ENCODE measurements at regions not wholly inside any gene's neighbourhood (a gene's known extent, or its start where the extent isn't known, plus 50 kb on each side); places are given as distances from the start of the nearest gene placed in this dataset.

- H3K4me1 ChIP-seq (replicated peaks in 1 of 2; ENCODE audit: control insufficient read depth in 2 of 2, insufficient read depth in 2 of 2, low read length in 2 of 2): no peaks in the 10 kb centered on the region
- no peak overlapping the region for H3K9ac ChIP-seq (ENCODE audit: insufficient read depth in 1 of 2, low read depth in 2 of 2, low read length in 2 of 2)
- H3K79me2 ChIP-seq (ENCODE audit: control insufficient read depth, insufficient read depth, low read length): no peaks in the 10 kb centered on the region
- 2% methylated on average over 3 of the region's 3 CpGs for WGBS (ENCODE audit: insufficient coverage, low coverage, missing lambda C conversion rate)
- no peak overlapping the region for H3K4me3 ChIP-seq
- H3K4me2 ChIP-seq (ENCODE audit: insufficient read depth, low read length): no peak overlapping the region
- H3K27ac ChIP-seq (ENCODE audit: extremely low read depth, low read depth, low read length): no peak overlapping the region
- ATAC-seq (no peak), DNase-seq (ENCODE audit: extremely low read depth in 1 of 4, low spot score in 3 of 4) (no peak), FAIRE-seq (no peak)
- no peaks in the 10 kb centered on the region for H4K20me1 ChIP-seq (replicated peaks; ENCODE audit: control insufficient read depth, insufficient read depth, low read length)
- CTCF ChIA-PET (ENCODE audit: low intra/inter-chr PET ratio): no interaction called here
- TF ChIP-seq ZFP91 (CRISPR knock-in tag; IDR thresholded peaks at IDR 0.05) (no peak), HNRNPUL1 (IDR thresholded peaks at IDR 0.05; ENCODE audit: low read length) (no peak), ZFP30 (CRISPR knock-in tag; IDR thresholded peaks at IDR 0.05; ENCODE audit: borderline replicate concordance) (no peak), GATAD2A (IDR thresholded peaks at IDR 0.05) (no peak)
- POLR2A ChIA-PET: no interaction called here
- intact Hi-C loops (cut with micrococcal nuclease): no loop called here
- no peaks in the 10 kb centered on the region for H3K36me3 ChIP-seq (ENCODE audit: control insufficient read depth, insufficient read depth, low read length)
- in situ Hi-C loops (cut with MboI): no loop called here
- H3K27me3 ChIP-seq (ENCODE audit: control insufficient read depth in 2 of 2, insufficient read depth in 2 of 2, low read length in 2 of 2): no peaks in the 10 kb centered on the region
- no peaks in the 10 kb centered on the region for H3K9me3 ChIP-seq (replicated peaks; ENCODE audit: control insufficient read depth, insufficient read depth, low read depth, low read length)
- H2AFZ ChIP-seq (ENCODE audit: low read depth, low read length): no peak overlapping the region
- no peaks in the 10 kb centered on the region for H3K9me1 ChIP-seq (ENCODE audit: control insufficient read depth, insufficient read depth, low read length)
- BruUV-seq (replicated peaks): no TSS peak
Measured at GRCh38 chr1:191145834-191146233, 668.2 kb upstream of the BRINP3 start.

GRCh38 chr1:191151321-191151807, 673.7 kb upstream of the BRINP3 start:
- H3K36me3 ChIP-seq (ENCODE audit: control insufficient read depth, insufficient read depth, low read length): no peaks in the 10 kb centered on the region
- H3K4me2 ChIP-seq (ENCODE audit: insufficient read depth, low read length): no peak overlapping the region
- CTCF ChIA-PET (ENCODE audit: low intra/inter-chr PET ratio): no interaction called here
- H3K4me3 ChIP-seq: no peak overlapping the region
- H3K27me3 ChIP-seq (ENCODE audit: control insufficient read depth in 2 of 2, insufficient read depth in 2 of 2, low read length in 2 of 2): no peaks in the 10 kb centered on the region
- no peak overlapping the region for H3K27ac ChIP-seq (ENCODE audit: extremely low read depth, low read depth, low read length)
- no TSS peak for BruUV-seq (replicated peaks)
- H2AFZ ChIP-seq (ENCODE audit: low read depth, low read length): peak overlapping the region; percentile 7; the same call in 1 of the 2 replicates
- H4K20me1 ChIP-seq (replicated peaks; ENCODE audit: control insufficient read depth, insufficient read depth, low read length): no peaks in the 10 kb centered on the region
- ATAC-seq (no peak), DNase-seq (ENCODE audit: extremely low read depth in 1 of 4, low spot score in 3 of 4) (no peak), FAIRE-seq (no peak)
- H3K79me2 ChIP-seq (ENCODE audit: control insufficient read depth, insufficient read depth, low read length): no peaks in the 10 kb centered on the region
- no peak overlapping the region for H3K9ac ChIP-seq (ENCODE audit: insufficient read depth in 1 of 2, low read depth in 2 of 2, low read length in 2 of 2)
- 29% methylated on average over 28 of the region's 39 CpGs for WGBS (ENCODE audit: insufficient coverage, low coverage, missing lambda C conversion rate)
- no peaks in the 10 kb centered on the region for H3K9me1 ChIP-seq (ENCODE audit: control insufficient read depth, insufficient read depth, low read length)
- in situ Hi-C loops (cut with MboI): no loop called here
- intact Hi-C loops (cut with micrococcal nuclease): no loop called here
- 0 out of 2 replicates have a peak, but pooled peaks cover 4% of the 10 kb centered on the region for H3K9me3 ChIP-seq (replicated peaks; ENCODE audit: control insufficient read depth, insufficient read depth, low read depth, low read length)
- POLR2A ChIA-PET: no interaction called here
- H3K4me1 ChIP-seq (replicated peaks in 1 of 2; ENCODE audit: control insufficient read depth in 2 of 2, insufficient read depth in 2 of 2, low read length in 2 of 2): no peaks in the 10 kb centered on the region
- TF ChIP-seq E2F6 (IDR thresholded peaks at IDR 0.05; ENCODE audit: borderline replicate concordance in 1 of 2, extremely low read depth in 1 of 2, insufficient read depth in 1 of 2, insufficient read length in 1 of 2, low read depth in 1 of 2, low read length in 1 of 2, poor library complexity in 1 of 2, severe bottlenecking in 1 of 2) (peak in 1 of 2 experiments; percentile 58), TCF7L2 (IDR thresholded peaks at IDR 0.05; ENCODE audit: low read depth, low read length) (no peak), CHAMP1 (IDR thresholded peaks at IDR 0.05) (peak; percentile 58; the same call in 1 of the 2 replicates), RBFOX2 (IDR thresholded peaks at IDR 0.05; ENCODE audit: low read depth, low read length) (peak; percentile 24; the same call in 1 of the 2 replicates)
